BLaER1 (cell line): ENCODE measurements at regions not wholly inside any gene's neighbourhood (a gene's known extent, or its start where the extent isn't known, plus 50 kb on each side); places are given as distances from the start of the nearest gene placed in this dataset.
"Not testable (repeated sequence)": the region's sequence is repeated elsewhere in the genome, so short reads cannot be mapped to it uniquely, and the experiment has no call there.

Experiments
- H3K27ac ChIP-seq: shearing (Covaris generic); formaldehyde crosslinking; 2 replicates; pipeline ENCODE4 v1.8.1; 2022
- H3K27me3 ChIP-seq: shearing (Covaris generic); formaldehyde crosslinking; 2 replicates; pipeline ENCODE4 v1.8.1; 2022
- H3K36me3 ChIP-seq: shearing (Covaris generic); formaldehyde crosslinking; 2 replicates; pipeline ENCODE4 v1.8.1; 2022
- H3K4me1 ChIP-seq: shearing (Covaris generic); formaldehyde crosslinking; 2 replicates; pipeline ENCODE4 v1.8.1; 2022
- H3K4me2 ChIP-seq: shearing (Covaris generic); formaldehyde crosslinking; 2 replicates; pipeline ENCODE4 v1.8.1; 2022
- H3K4me3 ChIP-seq: shearing (Covaris generic); formaldehyde crosslinking; 2 replicates; pipeline ENCODE4 v1.8.1; 2022
- H3K9ac ChIP-seq: shearing (Covaris generic); formaldehyde crosslinking; 2 replicates; pipeline ENCODE4 v1.8.1; 2022
- H3K9me3 ChIP-seq: shearing (Covaris generic); formaldehyde crosslinking; 2 replicates; pipeline ENCODE4 v1.8.1; 2022
- H4K20me1 ChIP-seq: shearing (Covaris generic); formaldehyde crosslinking; 2 replicates; pipeline ENCODE4 v1.8.1; 2022
- Cebpa-rat ChIP-seq: shearing (Covaris generic); IDR thresholded peaks from 2 replicates; pipeline ENCODE4 v1.8.1; 2022

DNA sequence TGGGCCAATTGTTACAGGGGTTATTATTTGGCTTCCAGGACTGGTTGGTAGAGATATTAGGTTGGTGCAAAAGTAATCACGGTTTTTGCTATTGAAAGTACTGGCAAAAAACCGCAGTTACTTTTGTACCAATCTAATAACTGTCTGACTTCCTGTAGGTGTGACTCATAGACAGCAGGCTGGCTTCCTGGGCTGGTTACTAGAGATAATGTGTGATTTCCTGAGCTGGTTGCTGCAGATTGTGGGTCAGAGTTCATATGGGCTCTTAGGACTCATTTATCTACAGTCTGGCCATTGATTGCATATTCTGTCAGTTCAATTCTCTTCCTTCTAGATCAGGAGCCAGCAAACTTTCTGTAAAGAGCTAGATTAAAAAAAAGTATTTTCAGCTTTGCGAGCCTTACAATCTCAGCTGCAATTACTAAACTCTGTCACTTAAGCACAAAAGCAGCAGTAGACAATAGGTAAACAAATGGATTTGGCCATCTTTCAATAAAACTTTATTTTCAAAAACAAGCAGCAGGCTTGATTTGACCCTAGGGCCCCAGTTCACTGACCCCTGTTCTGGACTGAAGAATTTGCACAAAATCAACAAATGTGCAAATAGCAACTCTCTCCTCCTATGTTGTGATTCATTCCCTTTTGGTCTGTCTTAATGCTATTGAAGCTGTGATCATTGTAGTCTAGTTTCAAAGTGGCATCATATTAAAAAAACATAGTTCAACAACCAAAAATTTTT lies 50.8 kb upstream of the BOD1L1 start:
- Histone ChIP-seq H3K27ac (no peak overlapping the region), H3K4me1 (no peaks in the 10 kb centered on the region), H3K4me3 (no peak overlapping the region), H3K36me3 (no peaks in the 10 kb centered on the region), H4K20me1 (no peaks in the 10 kb centered on the region), H3K4me2 (no peak overlapping the region), H3K9me3 (peaks cover 13% of the 10 kb centered on the region), H3K27me3 (no peaks in the 10 kb centered on the region), H3K9ac (no peak overlapping the region)
- TF ChIP-seq Cebpa-rat = no peak

DNA sequence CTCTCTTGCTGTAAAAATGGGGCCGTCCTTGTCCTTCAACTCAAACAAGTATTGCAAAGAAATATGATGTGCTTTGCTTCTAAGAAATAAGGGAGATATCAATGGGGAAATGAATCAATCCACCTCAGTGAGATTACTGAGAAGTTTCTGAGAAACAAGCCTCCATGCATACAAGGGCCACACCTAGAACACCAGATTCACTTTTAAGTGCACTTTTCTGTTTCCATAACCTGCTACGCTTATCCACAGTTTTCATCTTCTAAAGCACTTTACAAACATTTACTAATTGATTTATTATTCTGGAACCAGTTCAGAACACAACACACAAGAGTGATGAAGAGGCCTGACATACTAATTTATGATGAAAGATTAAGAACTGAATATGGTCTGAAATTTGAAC lies 54.0 kb upstream of the BOD1L1 start:
- no peaks in the 10 kb centered on the region for H4K20me1 ChIP-seq
- no peak overlapping the region for H3K9ac ChIP-seq
- no peaks in the 10 kb centered on the region for H3K36me3 ChIP-seq
- H3K4me2 ChIP-seq = no peak overlapping the region
- no peak for TF ChIP-seq Cebpa-rat
- H3K27ac ChIP-seq = no peak overlapping the region
- H3K4me3 ChIP-seq = no peak overlapping the region
- H3K27me3 ChIP-seq = no peaks in the 10 kb centered on the region
- peaks cover 13% of the 10 kb centered on the region for H3K9me3 ChIP-seq
- no peaks in the 10 kb centered on the region for H3K4me1 ChIP-seq

DNA sequence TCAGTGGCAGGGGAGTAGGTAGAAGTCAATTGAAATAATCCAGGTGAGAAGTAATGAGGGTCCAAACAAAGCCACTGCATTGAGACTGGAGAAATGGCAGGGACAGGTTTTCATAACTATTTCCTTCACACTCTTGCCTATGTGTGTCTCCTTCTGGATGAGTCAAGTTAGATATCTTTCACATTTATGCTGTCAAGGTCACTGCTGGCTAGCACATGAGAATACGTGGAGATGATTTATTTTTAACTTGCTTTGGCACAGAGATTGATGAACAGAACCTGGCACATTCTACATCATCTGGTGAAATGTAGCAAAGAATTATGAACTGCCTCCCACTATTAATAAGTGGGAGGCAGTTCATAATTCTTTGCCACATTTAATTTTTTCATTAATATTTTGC lies 66.7 kb upstream of the BOD1L1 start:
- H4K20me1 ChIP-seq = no peaks in the 10 kb centered on the region
- H3K9me3 ChIP-seq = peaks cover 5% of the 10 kb centered on the region; the same call in 1 of the 2 replicates
- no peaks in the 10 kb centered on the region for H3K36me3 ChIP-seq
- H3K27me3 ChIP-seq = no peaks in the 10 kb centered on the region
- no peak overlapping the region for H3K9ac ChIP-seq
- no peak for TF ChIP-seq Cebpa-rat
- no peak overlapping the region for H3K27ac ChIP-seq
- no peak overlapping the region for H3K4me2 ChIP-seq
- H3K4me3 ChIP-seq = no peak overlapping the region
- H3K4me1 ChIP-seq = no peaks in the 10 kb centered on the region

DNA sequence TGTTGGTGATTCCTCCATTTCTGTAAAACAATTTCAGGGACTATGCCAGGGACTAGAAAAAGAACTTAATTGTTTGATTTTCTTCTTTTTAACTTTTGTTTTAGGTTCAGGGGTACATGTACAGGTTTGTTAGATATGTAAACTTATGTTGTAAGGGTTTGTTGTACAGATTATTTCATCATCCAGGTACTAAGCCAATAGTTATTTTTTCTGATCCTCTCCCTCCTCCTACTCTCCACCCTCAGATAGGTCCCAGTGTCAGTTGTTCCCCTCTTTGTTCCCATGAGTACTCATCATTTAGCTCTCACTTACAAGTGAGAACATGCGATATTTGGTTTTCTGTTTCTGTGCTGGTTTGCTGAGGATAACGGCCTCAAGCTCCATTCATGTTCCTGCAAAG lies 70.8 kb upstream of the BOD1L1 start:
- no peaks in the 10 kb centered on the region for H3K36me3 ChIP-seq
- no peaks in the 10 kb centered on the region for H3K4me1 ChIP-seq
- H3K9ac ChIP-seq = no peak overlapping the region
- H3K27me3 ChIP-seq = no peaks in the 10 kb centered on the region
- TF ChIP-seq Cebpa-rat = no peak
- no peak overlapping the region for H3K4me3 ChIP-seq
- H3K9me3 ChIP-seq = no peaks in the 10 kb centered on the region
- no peaks in the 10 kb centered on the region for H4K20me1 ChIP-seq
- no peak overlapping the region for H3K4me2 ChIP-seq
- no peak overlapping the region for H3K27ac ChIP-seq

DNA sequence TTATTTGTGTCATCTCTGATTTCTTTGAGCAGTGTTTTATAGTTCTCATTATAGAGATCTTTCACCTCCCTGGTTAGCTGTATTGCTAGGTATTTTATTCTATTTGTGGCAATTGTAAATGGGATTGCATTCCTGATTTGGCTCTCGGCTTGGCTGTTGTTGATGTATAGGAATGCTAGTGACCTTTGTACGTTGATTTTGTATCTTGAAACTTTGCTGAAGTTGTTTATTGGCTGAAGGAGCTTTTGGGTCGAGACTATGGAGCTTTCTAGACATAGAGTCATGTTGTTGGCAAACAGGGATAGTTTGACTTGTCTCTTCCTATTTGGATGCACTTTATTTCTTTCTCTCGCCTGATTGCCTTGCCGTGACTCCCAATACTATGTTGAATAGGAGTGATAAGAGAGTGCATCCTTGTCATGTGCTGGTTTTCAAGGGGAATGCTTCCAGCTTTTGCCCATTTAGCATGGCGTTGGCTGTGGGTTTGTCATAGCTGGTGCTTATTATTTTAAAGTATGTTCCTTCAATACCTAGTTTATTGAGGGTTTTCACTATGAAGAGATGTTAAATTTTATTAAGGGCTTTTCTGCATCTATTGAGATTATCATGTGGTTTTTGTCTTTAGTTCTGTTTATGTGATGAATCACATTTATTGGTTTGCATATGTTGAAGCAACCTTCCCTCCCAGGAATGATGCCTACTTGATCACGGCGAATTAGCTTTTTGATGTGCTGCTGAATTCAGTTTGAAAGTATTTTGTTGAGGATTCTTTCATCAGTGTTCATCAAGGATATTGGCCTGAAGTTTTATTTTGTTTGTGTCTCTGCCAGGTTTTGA lies 72.7 kb upstream of the BOD1L1 start:
- Histone ChIP-seq H3K36me3 (no peaks in the 10 kb centered on the region), H3K4me1 (no peaks in the 10 kb centered on the region), H3K9me3 (no peaks in the 10 kb centered on the region), H3K4me3 (no peak overlapping the region), H3K27me3 (no peaks in the 10 kb centered on the region), H3K9ac (no peak overlapping the region), H4K20me1 (no peaks in the 10 kb centered on the region), H3K27ac (no peak overlapping the region), H3K4me2 (no peak overlapping the region)
- no peak for TF ChIP-seq Cebpa-rat

DNA sequence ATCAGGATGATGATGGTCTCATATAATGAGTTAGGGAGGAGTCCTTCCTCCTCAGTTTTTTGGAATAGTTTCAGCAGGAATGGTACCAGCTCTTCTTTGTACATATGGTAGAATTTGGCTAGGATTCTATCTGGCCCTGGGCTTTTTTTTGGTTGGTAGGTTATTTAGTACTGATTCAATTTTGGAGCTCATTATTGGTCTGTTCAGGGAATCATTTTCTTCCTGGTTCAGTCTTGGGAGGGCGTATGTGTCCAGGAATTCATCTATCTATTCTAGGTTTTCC lies 73.3 kb upstream of the BOD1L1 start:
- H3K27me3 ChIP-seq, H3K4me1 ChIP-seq, H3K9ac ChIP-seq, H3K4me2 ChIP-seq, H3K36me3 ChIP-seq, H3K4me3 ChIP-seq, H3K9me3 ChIP-seq, H3K27ac ChIP-seq, H4K20me1 ChIP-seq: not testable (repeated sequence)

DNA sequence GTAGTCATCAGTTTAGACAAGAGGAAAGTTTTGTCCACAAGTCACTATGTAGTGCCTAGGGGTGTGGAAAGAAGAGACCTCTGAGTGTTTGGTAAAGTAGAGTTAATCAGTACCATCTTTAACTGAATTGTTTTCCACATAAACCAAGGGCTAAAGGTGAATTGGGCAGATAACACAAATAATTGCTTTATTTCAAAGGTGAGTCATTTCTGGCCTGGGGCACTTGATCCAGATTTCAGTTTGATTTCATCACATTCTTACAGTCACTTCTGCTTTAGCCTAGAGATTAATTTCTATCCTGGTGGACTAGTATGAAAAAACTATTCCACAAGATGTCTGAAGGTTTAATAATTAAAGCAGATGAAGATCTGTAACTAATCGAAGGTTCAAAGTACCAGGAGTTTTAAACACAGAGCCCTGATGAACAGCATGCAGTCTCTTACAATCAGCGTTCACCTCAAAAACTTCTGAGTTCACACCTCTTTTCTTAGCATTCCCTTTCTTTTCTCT lies 74.5 kb upstream of the BOD1L1 start:
- H3K27ac ChIP-seq = no peak overlapping the region
- TF ChIP-seq Cebpa-rat = no peak
- H3K36me3 ChIP-seq = no peaks in the 10 kb centered on the region
- H3K4me3 ChIP-seq = no peak overlapping the region
- no peak overlapping the region for H3K4me2 ChIP-seq
- H4K20me1 ChIP-seq = no peaks in the 10 kb centered on the region
- no peaks in the 10 kb centered on the region for H3K4me1 ChIP-seq
- H3K27me3 ChIP-seq = no peaks in the 10 kb centered on the region
- no peaks in the 10 kb centered on the region for H3K9me3 ChIP-seq
- H3K9ac ChIP-seq = no peak overlapping the region

DNA sequence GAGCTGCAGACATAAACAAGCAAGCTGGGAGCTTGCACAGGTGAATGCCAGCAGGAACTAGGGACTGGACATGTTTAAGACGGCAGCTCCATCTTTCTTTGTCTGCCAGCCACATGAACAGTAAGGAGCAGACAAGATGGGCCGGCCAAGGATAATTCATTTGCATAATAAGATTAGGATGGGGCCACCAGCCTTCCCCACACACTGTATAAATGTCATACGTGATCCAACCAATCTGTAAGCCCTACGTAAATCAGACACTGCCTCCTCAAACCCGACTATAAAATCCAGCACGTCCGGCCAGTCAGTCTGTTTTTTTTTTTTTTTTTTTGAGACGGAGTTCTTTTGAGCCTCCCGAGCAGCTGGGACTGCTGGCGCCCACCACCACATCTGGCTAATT lies 75.6 kb upstream of the BOD1L1 start:
- no peak for TF ChIP-seq Cebpa-rat
- no peaks in the 10 kb centered on the region for H3K4me1 ChIP-seq
- no peak overlapping the region for H3K9ac ChIP-seq
- H4K20me1 ChIP-seq = no peaks in the 10 kb centered on the region
- H3K27ac ChIP-seq = no peak overlapping the region
- no peaks in the 10 kb centered on the region for H3K9me3 ChIP-seq
- H3K36me3 ChIP-seq = no peaks in the 10 kb centered on the region
- H3K4me2 ChIP-seq = no peak overlapping the region
- H3K27me3 ChIP-seq = no peaks in the 10 kb centered on the region
- H3K4me3 ChIP-seq = no peak overlapping the region

DNA sequence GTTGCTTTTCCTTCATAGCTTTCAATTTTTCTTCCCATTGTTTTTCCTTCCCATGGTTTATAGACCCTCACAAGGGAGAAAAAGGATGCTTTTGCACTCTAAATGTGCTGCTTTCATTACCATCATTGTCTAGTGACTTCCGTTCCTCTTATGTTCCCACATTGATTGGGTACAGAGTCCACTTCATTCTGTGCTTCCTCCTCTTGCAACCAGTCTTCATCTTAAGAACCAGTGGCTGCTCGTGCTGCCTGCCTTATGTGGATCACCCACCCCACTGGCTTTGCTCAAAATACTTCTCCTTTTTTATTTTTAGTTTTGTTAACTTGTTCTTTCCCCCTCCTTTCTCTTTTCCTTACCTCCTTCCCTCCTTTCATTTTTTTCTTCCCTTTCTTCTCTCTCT lies 76.5 kb upstream of the BOD1L1 start:
- Histone ChIP-seq H4K20me1 (no peaks in the 10 kb centered on the region), H3K36me3 (no peaks in the 10 kb centered on the region), H3K4me2 (no peak overlapping the region), H3K27me3 (no peaks in the 10 kb centered on the region), H3K9ac (no peak overlapping the region), H3K27ac (no peak overlapping the region), H3K9me3 (no peaks in the 10 kb centered on the region), H3K4me3 (no peak overlapping the region), H3K4me1 (no peaks in the 10 kb centered on the region)
- no peak for TF ChIP-seq Cebpa-rat

DNA sequence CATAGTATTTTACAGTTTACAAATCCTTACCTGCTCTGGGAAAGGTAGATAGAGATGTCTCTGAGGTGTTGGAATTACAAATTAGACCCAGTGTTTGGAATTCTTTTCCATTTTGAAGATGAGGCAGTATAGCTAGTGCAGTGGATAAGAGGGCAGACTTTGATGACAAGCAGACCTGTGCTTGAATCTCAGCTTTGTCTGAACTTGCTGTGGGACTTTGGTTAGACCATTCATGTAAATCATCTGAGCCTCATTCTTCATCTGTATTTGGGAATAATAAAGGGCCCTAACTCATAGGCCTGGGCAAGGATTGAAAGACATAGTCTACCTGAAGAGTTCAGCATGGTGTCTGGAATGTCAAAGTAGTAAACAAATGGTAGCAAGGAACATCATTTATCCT lies 77.2 kb upstream of the BOD1L1 start:
- TF ChIP-seq Cebpa-rat = no peak
- no peaks in the 10 kb centered on the region for H4K20me1 ChIP-seq

More for the DNA sequence above, 77.2 kb upstream of the BOD1L1 start:
- H3K27me3 ChIP-seq = no peaks in the 10 kb centered on the region
- H3K9ac ChIP-seq = no peak overlapping the region
- no peaks in the 10 kb centered on the region for H3K36me3 ChIP-seq
- H3K4me2 ChIP-seq = no peak overlapping the region
- no peaks in the 10 kb centered on the region for H3K4me1 ChIP-seq
- no peak overlapping the region for H3K27ac ChIP-seq
- H3K9me3 ChIP-seq = no peaks in the 10 kb centered on the region
- H3K4me3 ChIP-seq = no peak overlapping the region
